GM23338 (cell line): ENCODE measurements at regions not wholly inside any gene's neighbourhood (a gene's known extent, or its start where the extent isn't known, plus 50 kb on each side); places are given as distances from the start of the nearest gene placed in this dataset.

Experiments used
- CREB1 ChIP-seq: fragments of 250-450 bp; sonication (Bioruptor Pico); IDR thresholded peaks from 2 replicates; pipeline ENCODE4 v1.5.0; 2020; ENCODE audit warnings: low read depth, mild to moderate bottlenecking, moderate library complexity
- CTCF ChIP-seq, 2 experiments: fragments of 200-600 bp in 1 of 2; sonication (generic) in 1 of 2; conservative IDR thresholded peaks; 2 replicates each; pipeline versions ENCODE4 v1.5.1 to v1.6.1; 2016 to 2017; ENCODE audit warnings: antibody characterized with exemption in 2 of 2, low read depth in 2 of 2, mild to moderate bottlenecking in 2 of 2, moderate library complexity in 1 of 2
- EZH2 ChIP-seq: fragments of 200-600 bp; sonication (generic); IDR thresholded peaks from one replicate; pipeline ENCODE4 v1.8.0; 2017; ENCODE audit warnings: antibody characterized with exemption, mild to moderate bottlenecking, low read depth; ENCODE audit not compliant: unreplicated experiment
- EZH2phosphoT487 ChIP-seq: fragments of 200-600 bp; sonication (generic); IDR thresholded peaks from one replicate; pipeline ENCODE4 v1.8.1; 2018; ENCODE audit warnings: antibody characterized with exemption; ENCODE audit not compliant: unreplicated experiment
- JUNB ChIP-seq: IDR thresholded peaks from one replicate; pipeline ENCODE4 v1.6.1; 2016; ENCODE audit warnings: antibody characterized with exemption; ENCODE audit not compliant: unreplicated experiment
- NANOG ChIP-seq: IDR thresholded peaks from 2 replicates; pipeline ENCODE4 v1.6.1; 2016; ENCODE audit warnings: antibody characterized with exemption, borderline replicate concordance
- POLR2AphosphoS5 ChIP-seq: IDR thresholded peaks from 2 replicates; pipeline ENCODE4 v1.6.1; 2016; ENCODE audit warnings: antibody characterized with exemption, low read depth
- STAT1 ChIP-seq: IDR thresholded peaks from one replicate; pipeline ENCODE4 v1.6.1; 2016; ENCODE audit warnings: antibody characterized with exemption; ENCODE audit not compliant: unreplicated experiment
- TF ChIP-seq, protein P1 (sequence below): IDR thresholded peaks from 2 replicates; pipeline ENCODE4 v1.6.1; 2016; ENCODE audit warnings: antibody characterized with exemption
- TF ChIP-seq, protein P2 (sequence below): IDR thresholded peaks from one replicate; pipeline ENCODE4 v1.6.1; 2018; ENCODE audit warnings: antibody characterized with exemption; ENCODE audit not compliant: unreplicated experiment
- TF ChIP-seq, protein P3 (sequence below): fragments of 250-450 bp; sonication (Bioruptor Pico); IDR thresholded peaks from 2 replicates; pipeline ENCODE4 v1.5.0; 2020; ENCODE audit warnings: mild to moderate bottlenecking, moderate library complexity

DNA sequence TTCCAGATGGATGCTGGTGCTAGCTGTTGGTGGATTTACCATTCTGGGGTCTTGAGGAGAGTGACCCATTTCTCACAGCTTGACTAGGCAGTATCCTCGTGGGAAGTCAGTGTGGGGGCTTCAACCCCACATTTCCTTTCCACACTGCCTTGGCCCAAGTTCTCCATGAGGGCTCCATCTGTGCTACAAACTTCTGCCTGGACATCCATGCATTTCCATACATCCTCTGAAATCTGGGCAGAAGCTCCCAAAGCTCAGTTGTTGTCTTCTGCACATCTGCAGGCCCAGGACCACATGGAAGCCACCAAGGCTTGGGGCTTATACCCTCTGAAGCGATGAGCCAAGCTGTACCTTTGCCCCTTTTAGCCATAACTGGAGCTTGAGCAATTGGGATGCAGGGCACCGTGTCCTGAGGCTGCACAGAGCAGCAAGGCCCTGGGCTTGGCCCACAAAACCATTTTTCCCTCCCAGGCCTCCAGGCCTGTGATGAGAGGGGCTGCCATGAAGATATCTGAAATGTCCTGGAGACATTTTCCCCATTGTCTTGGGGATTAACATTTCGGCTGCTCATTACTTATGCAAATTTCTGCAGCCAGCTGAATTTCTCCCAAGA, 248.7 kb upstream of the ANKRD50 start:
- no peak for TF ChIP-seq CTCF (conservative IDR thresholded peaks at IDR 0.05; ENCODE audit: low read depth in 2 of 2)
- TF ChIP-seq EZH2 = no peak
- TF ChIP-seq, protein P1, sequence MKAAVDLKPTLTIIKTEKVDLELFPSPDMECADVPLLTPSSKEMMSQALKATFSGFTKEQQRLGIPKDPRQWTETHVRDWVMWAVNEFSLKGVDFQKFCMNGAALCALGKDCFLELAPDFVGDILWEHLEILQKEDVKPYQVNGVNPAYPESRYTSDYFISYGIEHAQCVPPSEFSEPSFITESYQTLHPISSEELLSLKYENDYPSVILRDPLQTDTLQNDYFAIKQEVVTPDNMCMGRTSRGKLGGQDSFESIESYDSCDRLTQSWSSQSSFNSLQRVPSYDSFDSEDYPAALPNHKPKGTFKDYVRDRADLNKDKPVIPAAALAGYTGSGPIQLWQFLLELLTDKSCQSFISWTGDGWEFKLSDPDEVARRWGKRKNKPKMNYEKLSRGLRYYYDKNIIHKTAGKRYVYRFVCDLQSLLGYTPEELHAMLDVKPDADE = no peak
- TF ChIP-seq, protein P2, sequence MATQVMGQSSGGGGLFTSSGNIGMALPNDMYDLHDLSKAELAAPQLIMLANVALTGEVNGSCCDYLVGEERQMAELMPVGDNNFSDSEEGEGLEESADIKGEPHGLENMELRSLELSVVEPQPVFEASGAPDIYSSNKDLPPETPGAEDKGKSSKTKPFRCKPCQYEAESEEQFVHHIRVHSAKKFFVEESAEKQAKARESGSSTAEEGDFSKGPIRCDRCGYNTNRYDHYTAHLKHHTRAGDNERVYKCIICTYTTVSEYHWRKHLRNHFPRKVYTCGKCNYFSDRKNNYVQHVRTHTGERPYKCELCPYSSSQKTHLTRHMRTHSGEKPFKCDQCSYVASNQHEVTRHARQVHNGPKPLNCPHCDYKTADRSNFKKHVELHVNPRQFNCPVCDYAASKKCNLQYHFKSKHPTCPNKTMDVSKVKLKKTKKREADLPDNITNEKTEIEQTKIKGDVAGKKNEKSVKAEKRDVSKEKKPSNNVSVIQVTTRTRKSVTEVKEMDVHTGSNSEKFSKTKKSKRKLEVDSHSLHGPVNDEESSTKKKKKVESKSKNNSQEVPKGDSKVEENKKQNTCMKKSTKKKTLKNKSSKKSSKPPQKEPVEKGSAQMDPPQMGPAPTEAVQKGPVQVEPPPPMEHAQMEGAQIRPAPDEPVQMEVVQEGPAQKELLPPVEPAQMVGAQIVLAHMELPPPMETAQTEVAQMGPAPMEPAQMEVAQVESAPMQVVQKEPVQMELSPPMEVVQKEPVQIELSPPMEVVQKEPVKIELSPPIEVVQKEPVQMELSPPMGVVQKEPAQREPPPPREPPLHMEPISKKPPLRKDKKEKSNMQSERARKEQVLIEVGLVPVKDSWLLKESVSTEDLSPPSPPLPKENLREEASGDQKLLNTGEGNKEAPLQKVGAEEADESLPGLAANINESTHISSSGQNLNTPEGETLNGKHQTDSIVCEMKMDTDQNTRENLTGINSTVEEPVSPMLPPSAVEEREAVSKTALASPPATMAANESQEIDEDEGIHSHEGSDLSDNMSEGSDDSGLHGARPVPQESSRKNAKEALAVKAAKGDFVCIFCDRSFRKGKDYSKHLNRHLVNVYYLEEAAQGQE = no peak
- no peak for TF ChIP-seq NANOG
- TF ChIP-seq POLR2AphosphoS5 = no peak
- no peak for TF ChIP-seq EZH2phosphoT487
- TF ChIP-seq CREB1 (CRISPR knock-in tag) = no peak
- TF ChIP-seq STAT1 = no peak
- no peak for TF ChIP-seq JUNB
- TF ChIP-seq, protein P3, sequence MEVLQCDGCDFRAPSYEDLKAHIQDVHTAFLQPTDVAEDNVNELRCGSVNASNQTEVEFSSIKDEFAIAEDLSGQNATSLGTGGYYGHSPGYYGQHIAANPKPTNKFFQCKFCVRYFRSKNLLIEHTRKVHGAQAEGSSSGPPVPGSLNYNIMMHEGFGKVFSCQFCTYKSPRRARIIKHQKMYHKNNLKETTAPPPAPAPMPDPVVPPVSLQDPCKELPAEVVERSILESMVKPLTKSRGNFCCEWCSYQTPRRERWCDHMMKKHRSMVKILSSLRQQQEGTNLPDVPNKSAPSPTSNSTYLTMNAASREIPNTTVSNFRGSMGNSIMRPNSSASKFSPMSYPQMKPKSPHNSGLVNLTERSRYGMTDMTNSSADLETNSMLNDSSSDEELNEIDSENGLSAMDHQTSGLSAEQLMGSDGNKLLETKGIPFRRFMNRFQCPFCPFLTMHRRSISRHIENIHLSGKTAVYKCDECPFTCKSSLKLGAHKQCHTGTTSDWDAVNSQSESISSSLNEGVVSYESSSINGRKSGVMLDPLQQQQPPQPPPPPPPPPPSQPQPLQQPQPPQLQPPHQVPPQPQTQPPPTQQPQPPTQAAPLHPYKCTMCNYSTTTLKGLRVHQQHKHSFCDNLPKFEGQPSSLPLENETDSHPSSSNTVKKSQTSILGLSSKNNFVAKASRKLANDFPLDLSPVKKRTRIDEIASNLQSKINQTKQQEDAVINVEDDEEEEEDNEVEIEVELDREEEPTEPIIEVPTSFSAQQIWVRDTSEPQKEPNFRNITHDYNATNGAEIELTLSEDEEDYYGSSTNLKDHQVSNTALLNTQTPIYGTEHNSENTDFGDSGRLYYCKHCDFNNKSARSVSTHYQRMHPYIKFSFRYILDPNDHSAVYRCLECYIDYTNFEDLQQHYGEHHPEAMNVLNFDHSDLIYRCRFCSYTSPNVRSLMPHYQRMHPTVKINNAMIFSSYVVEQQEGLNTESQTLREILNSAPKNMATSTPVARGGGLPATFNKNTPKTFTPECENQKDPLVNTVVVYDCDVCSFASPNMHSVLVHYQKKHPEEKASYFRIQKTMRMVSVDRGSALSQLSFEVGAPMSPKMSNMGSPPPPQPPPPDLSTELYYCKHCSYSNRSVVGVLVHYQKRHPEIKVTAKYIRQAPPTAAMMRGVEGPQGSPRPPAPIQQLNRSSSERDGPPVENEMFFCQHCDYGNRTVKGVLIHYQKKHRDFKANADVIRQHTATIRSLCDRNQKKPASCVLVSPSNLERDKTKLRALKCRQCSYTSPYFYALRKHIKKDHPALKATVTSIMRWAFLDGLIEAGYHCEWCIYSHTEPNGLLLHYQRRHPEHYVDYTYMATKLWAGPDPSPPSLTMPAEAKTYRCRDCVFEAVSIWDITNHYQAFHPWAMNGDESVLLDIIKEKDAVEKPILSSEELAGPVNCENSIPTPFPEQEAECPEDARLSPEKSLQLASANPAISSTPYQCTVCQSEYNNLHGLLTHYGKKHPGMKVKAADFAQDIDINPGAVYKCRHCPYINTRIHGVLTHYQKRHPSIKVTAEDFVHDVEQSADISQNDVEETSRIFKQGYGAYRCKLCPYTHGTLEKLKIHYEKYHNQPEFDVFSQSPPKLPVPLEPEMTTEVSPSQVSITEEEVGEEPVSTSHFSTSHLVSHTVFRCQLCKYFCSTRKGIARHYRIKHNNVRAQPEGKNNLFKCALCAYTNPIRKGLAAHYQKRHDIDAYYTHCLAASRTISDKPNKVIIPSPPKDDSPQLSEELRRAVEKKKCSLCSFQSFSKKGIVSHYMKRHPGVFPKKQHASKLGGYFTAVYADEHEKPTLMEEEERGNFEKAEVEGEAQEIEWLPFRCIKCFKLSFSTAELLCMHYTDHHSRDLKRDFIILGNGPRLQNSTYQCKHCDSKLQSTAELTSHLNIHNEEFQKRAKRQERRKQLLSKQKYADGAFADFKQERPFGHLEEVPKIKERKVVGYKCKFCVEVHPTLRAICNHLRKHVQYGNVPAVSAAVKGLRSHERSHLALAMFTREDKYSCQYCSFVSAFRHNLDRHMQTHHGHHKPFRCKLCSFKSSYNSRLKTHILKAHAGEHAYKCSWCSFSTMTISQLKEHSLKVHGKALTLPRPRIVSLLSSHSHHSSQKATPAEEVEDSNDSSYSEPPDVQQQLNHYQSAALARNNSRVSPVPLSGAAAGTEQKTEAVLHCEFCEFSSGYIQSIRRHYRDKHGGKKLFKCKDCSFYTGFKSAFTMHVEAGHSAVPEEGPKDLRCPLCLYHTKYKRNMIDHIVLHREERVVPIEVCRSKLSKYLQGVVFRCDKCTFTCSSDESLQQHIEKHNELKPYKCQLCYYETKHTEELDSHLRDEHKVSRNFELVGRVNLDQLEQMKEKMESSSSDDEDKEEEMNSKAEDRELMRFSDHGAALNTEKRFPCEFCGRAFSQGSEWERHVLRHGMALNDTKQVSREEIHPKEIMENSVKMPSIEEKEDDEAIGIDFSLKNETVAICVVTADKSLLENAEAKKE (CRISPR knock-in tag) = no peak
